Ishikawa (cell line): ENCODE measurements at regions not wholly inside any gene's neighbourhood (a gene's known extent, or its start where the extent isn't known, plus 50 kb on each side); places are given as distances from the start of the nearest gene placed in this dataset.

Experiments
- CREB1 ChIP-seq: IDR thresholded peaks from 2 replicates; pipeline ENCODE4 v1.6.1; 2012; ENCODE audit warnings: low read depth
- EP300 ChIP-seq: IDR thresholded peaks from 2 replicates; pipeline ENCODE4 v1.6.1; 2012; ENCODE audit warnings: borderline replicate concordance
- TAF1 ChIP-seq: IDR thresholded peaks from 2 replicates; pipeline ENCODE4 v1.6.1; 2012; ENCODE audit warnings: low read depth, mild to moderate bottlenecking
- TCF12 ChIP-seq: IDR thresholded peaks from 2 replicates; pipeline ENCODE4 v1.6.1; 2012; ENCODE audit warnings: low read depth
- YY1 ChIP-seq: IDR thresholded peaks from 2 replicates; pipeline ENCODE4 v1.6.1; 2012; ENCODE audit warnings: low read depth

- no peak for TF ChIP-seq TAF1
- TF ChIP-seq YY1, result no peak
- no peak for TF ChIP-seq CREB1
- no peak for TF ChIP-seq EP300
- TF ChIP-seq TCF12, result no peak
Measured at GRCh38 chr12:84397846-84398245, 514.8 kb downstream of the SLC6A15 start.
